Pancreas (tissue), 10 donors: ENCODE measurements at regions not wholly inside any gene's neighbourhood (a gene's known extent, or its start where the extent isn't known, plus 50 kb on each side); places are given as distances from the start of the nearest gene placed in this dataset.

Source experiments
- ATAC-seq, 4 donors: fragments of 200-7000 bp; cut with Tn5 transposase; one replicate each; pipeline versions ENCODE4 v1.8.0 to v1.9.1; 2020; ENCODE audit warnings: mild to moderate bottlenecking in 4 of 4, moderate library complexity in 4 of 4
- DNase-seq, 6 donors: peaks; one replicate each; pipeline ENCODE4 v3.0.0-alpha.2; 2020
- FAIRE-seq: peaks from 2 replicates; lab custom pipeline; 2012; peaks lifted over from hg19 to GRCh38; lab: Jason Lieb, UNC
- H3K27ac ChIP-seq, 4 donors: fragments of 200-600 bp; sonication (generic); 1 replicate in 3 of 4; 2 replicates in 1 of 4; pipeline versions ENCODE4 v1.5.0 to v1.8.0; 2020
- H3K27me3 ChIP-seq, 4 donors: fragments of 200-600 bp; one replicate each; pipeline ENCODE4 v1.8.0; 2021
- H3K36me3 ChIP-seq, 3 donors: fragments of 200-600 bp; sonication (generic) in 1 of 3; one replicate each; pipeline versions ENCODE4 v1.5.0 to v1.8.0; 2020 to 2021
- H3K4me1 ChIP-seq, 3 donors: fragments of 200-600 bp; one replicate each; pipeline ENCODE4 v1.8.0; 2021
- H3K4me3 ChIP-seq, 4 donors: fragments of 200-600 bp; sonication (generic) in 2 of 4; one replicate each; pipeline versions ENCODE4 v1.5.0 to v1.8.0; 2020 to 2021
- H3K9me3 ChIP-seq, 4 donors: fragments of 200-600 bp; one replicate each; pipeline ENCODE4 v1.8.0; 2021
- WGBS, 2 donors: extraction: QIAGEN DNeasy Blood & Tissue Kit; methylation state at CpG; one replicate each; pipeline ENCODE4 v1.1.7; 2013; 5-methylcytosine and 5-hydroxymethylcytosine counted together
- intact Hi-C, 3 donors: fragments of 100-400 bp; cut with DNase I; formaldehyde crosslinking; loops; one replicate each; pipeline versions ENCODE4 v1.11.1 to v1.14.2; 2022
- TF ChIP-seq, protein P1 (sequence below), 4 donors: fragments of 200-600 bp; sonication (generic) in 3 of 4; IDR thresholded peaks; one replicate each; pipeline versions ENCODE4 v1.5.0 to v1.8.0; 2021; ENCODE audit warnings: antibody characterized with exemption in 4 of 4
- donor health status: healthy with polysubstance abuse.
- donor health status: DM: no; HTN: no; CAD: no; lungs with moderate emphysema.
- donor health status: DM: no; HTN: no; CAD: no.
- donor health status: control.
- donor health status: control.
- donor health status: Bipolar disorder and iron deficiency.
- donor health status: DM: yes; HTN: yes; CAD: no.
- donor health status: DM: no; HTN: no; CAD: no.
- donor health status: DM: no; HTN: no; CAD: no.
- donor health status: DM: yes; HTN: yes; CAD: no.

DNA sequence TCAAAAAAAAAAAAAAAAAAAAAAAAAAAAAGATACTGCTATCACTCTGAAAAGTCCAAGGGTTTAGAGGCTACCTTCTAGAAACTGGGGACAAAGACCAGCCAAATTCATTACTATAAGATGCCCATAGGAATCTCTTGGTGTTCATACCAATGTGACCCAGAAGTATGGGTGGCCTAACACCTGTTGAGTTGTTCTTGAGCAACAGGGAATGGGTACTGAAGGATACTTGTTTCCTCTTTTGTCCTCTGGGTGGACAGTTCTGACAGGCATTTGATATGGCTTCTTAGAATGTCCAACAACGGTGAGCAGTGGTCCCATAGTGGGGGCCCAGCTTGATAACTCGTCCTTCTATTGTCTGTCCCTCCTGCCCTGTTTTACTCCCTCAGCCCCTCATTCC is 141.4 kb upstream of the PLEKHM1 start:
- H3K27me3 ChIP-seq: no peaks in the 10 kb centered on the region
- peaks cover 0 to 9% (median 0%) of the 10 kb centered on the region in 3 donors for H3K36me3 ChIP-seq
- H3K9me3 ChIP-seq: no peaks in the 10 kb centered on the region
- intact Hi-C loops: no loop called here
- 85 to 94% methylated on average over 2 of the region's 2 CpGs for WGBS, 2 donors
- H3K4me1 ChIP-seq: no peaks in the 10 kb centered on the region
- TF ChIP-seq, protein P1, sequence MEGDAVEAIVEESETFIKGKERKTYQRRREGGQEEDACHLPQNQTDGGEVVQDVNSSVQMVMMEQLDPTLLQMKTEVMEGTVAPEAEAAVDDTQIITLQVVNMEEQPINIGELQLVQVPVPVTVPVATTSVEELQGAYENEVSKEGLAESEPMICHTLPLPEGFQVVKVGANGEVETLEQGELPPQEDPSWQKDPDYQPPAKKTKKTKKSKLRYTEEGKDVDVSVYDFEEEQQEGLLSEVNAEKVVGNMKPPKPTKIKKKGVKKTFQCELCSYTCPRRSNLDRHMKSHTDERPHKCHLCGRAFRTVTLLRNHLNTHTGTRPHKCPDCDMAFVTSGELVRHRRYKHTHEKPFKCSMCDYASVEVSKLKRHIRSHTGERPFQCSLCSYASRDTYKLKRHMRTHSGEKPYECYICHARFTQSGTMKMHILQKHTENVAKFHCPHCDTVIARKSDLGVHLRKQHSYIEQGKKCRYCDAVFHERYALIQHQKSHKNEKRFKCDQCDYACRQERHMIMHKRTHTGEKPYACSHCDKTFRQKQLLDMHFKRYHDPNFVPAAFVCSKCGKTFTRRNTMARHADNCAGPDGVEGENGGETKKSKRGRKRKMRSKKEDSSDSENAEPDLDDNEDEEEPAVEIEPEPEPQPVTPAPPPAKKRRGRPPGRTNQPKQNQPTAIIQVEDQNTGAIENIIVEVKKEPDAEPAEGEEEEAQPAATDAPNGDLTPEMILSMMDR (IDR thresholded peaks at IDR 0.05): no peak
- no peak overlapping the region for H3K4me3 ChIP-seq
- ATAC-seq (no peak), FAIRE-seq (no peak), DNase-seq (no peak)
- no peak overlapping the region for H3K27ac ChIP-seq

DNA sequence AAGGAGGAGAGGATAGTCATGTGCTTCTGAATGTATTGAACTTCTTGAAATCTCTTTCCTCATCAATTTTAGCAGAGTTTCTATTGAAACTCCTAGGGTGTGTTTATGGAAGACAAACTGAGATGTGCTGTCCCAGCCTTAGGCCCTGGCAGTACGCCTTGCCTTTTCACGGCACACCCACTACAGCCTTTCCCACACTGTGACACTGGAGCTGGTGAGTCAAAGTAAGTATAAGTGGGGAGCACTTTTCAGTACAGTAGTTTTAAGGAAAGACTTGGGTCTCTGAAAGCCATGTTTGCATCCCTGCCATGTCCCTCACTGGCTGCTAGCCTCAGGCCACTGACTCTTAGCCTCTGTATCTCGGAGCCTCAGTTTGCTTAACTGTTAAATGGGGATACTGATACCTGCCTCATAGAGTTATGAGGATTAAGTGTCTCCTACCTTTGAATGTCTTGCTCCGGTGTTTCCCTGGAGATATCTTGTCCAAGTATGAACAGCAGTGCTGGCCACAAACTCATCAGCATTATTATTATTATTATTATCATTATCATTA is 144.7 kb upstream of the CRHR1 start:
- H3K4me1 ChIP-seq: no peaks in the 10 kb centered on the region
- no peak overlapping the region for H3K4me3 ChIP-seq
- no peak for FAIRE-seq
- intact Hi-C loops: no loop called here
- peaks cover 0 to 3% (median 0%) of the 10 kb centered on the region in 4 donors for H3K27me3 ChIP-seq
- ATAC-seq: no peak
- peaks cover 0 to 10% (median 0%) of the 10 kb centered on the region in 3 donors for H3K36me3 ChIP-seq
- no peaks in the 10 kb centered on the region for H3K9me3 ChIP-seq
- DNase-seq: no peak
- no peak overlapping the region for H3K27ac ChIP-seq
- TF ChIP-seq, protein P1 (IDR thresholded peaks at IDR 0.05): no peak
- 90 to 92% methylated on average over 4 of the region's 4 CpGs for WGBS, 2 donors

DNA sequence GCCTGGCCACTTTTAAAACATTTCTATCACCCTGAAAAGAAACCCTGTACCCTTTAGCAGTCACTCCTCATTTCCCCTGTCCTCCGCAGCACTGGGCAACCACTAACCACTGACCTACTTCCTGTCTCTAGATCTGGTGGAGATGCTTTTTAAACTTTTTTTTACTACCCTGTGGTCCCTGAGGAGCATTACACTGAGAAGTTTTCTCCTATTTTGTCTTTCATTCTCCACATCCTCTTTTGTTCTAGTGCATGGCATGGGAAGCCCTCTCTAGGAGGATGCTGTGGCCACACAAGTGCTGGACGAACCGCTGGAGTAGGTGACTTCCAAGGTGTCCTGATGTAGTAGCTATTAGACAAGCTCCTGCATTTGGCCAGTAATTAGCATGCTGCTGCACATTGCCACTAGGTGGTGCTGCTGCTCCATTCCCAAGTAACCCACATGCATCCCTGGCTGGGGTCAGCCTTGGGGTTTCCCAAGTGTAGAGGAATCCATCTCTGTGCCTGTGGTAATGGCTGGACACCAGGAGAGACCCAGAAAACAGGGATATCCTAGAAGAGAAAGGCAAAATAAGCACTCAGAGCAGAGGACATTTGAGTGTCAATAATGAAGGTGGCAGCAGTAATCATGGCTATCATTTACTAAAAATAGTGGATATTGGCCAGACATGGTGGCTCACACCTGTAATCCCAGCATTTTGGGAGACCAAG is 143.8 kb upstream of the CRHR1 start:
- peak; percentile 75 to 96 (median 92) for ATAC-seq
- FAIRE-seq: no peak
- intact Hi-C loops: loop anchor here (5.0 to 10.0 kb wide), 2 partner anchors 185 to 192 kb away; no protein-coding TSS in a partner anchor
- WGBS, 2 donors: 18 to 20% methylated on average over 3 of the region's 3 CpGs
- no peaks in the 10 kb centered on the region for H3K4me1 ChIP-seq
- H3K36me3 ChIP-seq: peaks cover 0 to 10% (median 0%) of the 10 kb centered on the region in 3 donors
- DNase-seq: peak; percentile 48 to 82 (median 72)
- H3K27ac ChIP-seq: no peak overlapping the region
- no peaks in the 10 kb centered on the region for H3K9me3 ChIP-seq
- TF ChIP-seq, protein P1 (IDR thresholded peaks at IDR 0.05): peak; percentile 89 to 94 (median 92)
- peaks cover 0 to 3% (median 0%) of the 10 kb centered on the region in 4 donors for H3K27me3 ChIP-seq
- H3K4me3 ChIP-seq: no peak overlapping the region

DNA sequence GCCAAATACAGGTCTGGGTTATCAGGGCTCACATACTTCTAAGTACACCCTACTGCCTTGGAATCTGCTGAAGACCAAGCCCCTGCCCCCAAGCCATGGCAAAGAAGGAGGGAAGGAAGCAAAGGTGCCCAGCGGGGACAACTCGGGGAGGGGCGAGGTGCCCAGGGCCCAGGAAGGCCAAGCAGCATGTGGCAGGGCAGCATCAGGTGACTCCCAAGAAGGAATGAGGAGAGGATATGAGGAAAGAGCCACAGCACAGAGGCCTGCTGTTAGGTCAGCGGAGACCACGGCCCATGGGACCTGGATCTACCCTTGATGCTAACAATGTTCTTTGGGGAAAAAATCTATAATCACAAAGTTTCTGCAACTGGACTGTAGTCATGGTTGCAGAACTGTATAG is 142.6 kb upstream of the CRHR1 start:
- Histone ChIP-seq H3K27ac (no peak overlapping the region), H3K9me3 (no peaks in the 10 kb centered on the region), H3K27me3 (peaks cover 0 to 3% (median 0%) of the 10 kb centered on the region in 4 donors), H3K36me3 (peaks cover 0 to 10% (median 0%) of the 10 kb centered on the region in 3 donors), H3K4me3 (no peak overlapping the region), H3K4me1 (no peaks in the 10 kb centered on the region)
- DNase-seq (no peak), FAIRE-seq (no peak), ATAC-seq (peak in 1 of 4 donors; percentile 17)
- 61 to 69% methylated on average over 5 of the region's 5 CpGs for WGBS, 2 donors
- TF ChIP-seq, protein P1 (IDR thresholded peaks at IDR 0.05): no peak
- intact Hi-C loops: loop anchor here (5.0 to 10.0 kb wide), 2 partner anchors 183 to 191 kb away; no protein-coding TSS in a partner anchor
